A549 (cell line): ENCODE measurements at regions not wholly inside any gene's neighbourhood (a gene's known extent, or its start where the extent isn't known, plus 50 kb on each side); places are given as distances from the start of the nearest gene placed in this dataset.

ENCODE experiments used
- ATOH8 ChIP-seq: fragments of 250-450 bp; sonication (Bioruptor Pico); IDR thresholded peaks from 2 replicates; pipeline ENCODE4 v1.5.0; 2020; ENCODE audit warnings: low read depth, mild to moderate bottlenecking, moderate library complexity
- CTCF ChIP-seq: fragments of >200 bp; sonication (Bioruptor Twin); formaldehyde crosslinking; IDR thresholded peaks from 3 replicates; pipeline ENCODE4 v1.5.1; 2016
- EP300 ChIP-seq, 2 experiments: fragments of >200 bp; sonication (Bioruptor Twin); formaldehyde crosslinking; IDR thresholded peaks; 2 replicates in 1 of 2; 3 replicates in 1 of 2; pipeline ENCODE4 v1.6.1; 2016 to 2017
- GATA3 ChIP-seq: IDR thresholded peaks from 2 replicates; pipeline ENCODE4 v1.6.1; 2012; ENCODE audit warnings: borderline replicate concordance
- JUN ChIP-seq, 2 experiments: fragments of >200 bp; sonication (Bioruptor Twin); formaldehyde crosslinking; IDR thresholded peaks; 2 replicates in 1 of 2; 3 replicates in 1 of 2; pipeline ENCODE4 v1.6.1; 2016 to 2017
- MAZ ChIP-seq: fragments of 150-350 bp; IDR thresholded peaks from 2 replicates; pipeline ENCODE4 v1.6.1; 2014; ENCODE audit warnings: antibody characterized with exemption, low read depth, low read length, borderline replicate concordance
- MYC ChIP-seq: IDR thresholded peaks from 2 replicates; pipeline ENCODE4 v1.6.1; 2012; ENCODE audit warnings: mild to moderate bottlenecking, inconsistent platforms, low read length, improper control_type of control experiment, borderline replicate concordance
- PBX3 ChIP-seq: IDR thresholded peaks from 2 replicates; pipeline ENCODE4 v1.6.1; 2012
- POLR2A ChIP-seq: IDR thresholded peaks from 2 replicates; pipeline ENCODE4 v1.6.1; 2012; ENCODE audit warnings: mild to moderate bottlenecking, low read length
- RAD21 ChIP-seq, 2 experiments: fragments of >200 bp in 1 of 2; sonication (Bioruptor Twin) in 1 of 2; formaldehyde crosslinking in 1 of 2; IDR thresholded peaks in 1 of 2; conservative IDR thresholded peaks in 1 of 2; 2 replicates in 1 of 2; 3 replicates in 1 of 2; pipeline ENCODE4 v1.6.1; 2012 to 2018; ENCODE audit warnings: inconsistent platforms in 1 of 2
- RFX5 ChIP-seq: fragments of 450-650 bp; IDR thresholded peaks from 2 replicates; pipeline ENCODE4 v1.7.1; 2014; ENCODE audit warnings: antibody characterized with exemption, mild to moderate bottlenecking, moderate library complexity

- TF ChIP-seq PBX3 (no peak), CTCF (peak; percentile 19; the same call in 1 of the 3 replicates), GATA3 (no peak), EP300 (IDR thresholded peaks at IDR 0.05) (no peak), RFX5 (no peak), RAD21 (conservative IDR thresholded peaks at IDR 0.05 in 1 of 2, IDR thresholded peaks at IDR 0.05 in 1 of 2) (peak in 1 of 2 experiments; percentile 12; a peak in 1 of 5 replicates), MAZ (no peak), POLR2A (no peak), JUN (IDR thresholded peaks at IDR 0.05) (no peak), ATOH8 (no peak), MYC (no peak)
Observed at GRCh38 chr13:103772576-103772975, 706.4 kb upstream of the SLC10A2 start.
